DMS153 treated with DMSO at 0.1 percent for 48 hours (cell line): ENCODE measurements at regions not wholly inside any gene's neighbourhood (a gene's known extent, or its start where the extent isn't known, plus 50 kb on each side); places are given as distances from the start of the nearest gene placed in this dataset.

ENCODE experiments used
- DNase-seq: peaks from one replicate; lab custom pipeline; 2025; ENCODE audit not compliant: unreplicated experiment; lab: John Stamatoyannopoulos, UW

GRCh38 chr6:108751851-108752732 lies 96.1 kb upstream of the ARMC2 start:
- no peak for DNase-seq

- DNase-seq: peak; percentile 11
Observed at GRCh38 chr6:108752733-108753590, 95.3 kb upstream of the ARMC2 start.

- DNase-seq: no peak
Observed at GRCh38 chr6:108755257-108756240, 92.7 kb upstream of the ARMC2 start.

GRCh38 chr6:108757357-108757756 lies 90.9 kb upstream of the ARMC2 start:
- DNase-seq: no peak

- no peak for DNase-seq
Observed at GRCh38 chr6:108758884-108759283, 89.3 kb upstream of the ARMC2 start.

GRCh38 chr6:108760126-108761050 lies 87.8 kb upstream of the ARMC2 start:
- DNase-seq: no peak

- no peak for DNase-seq
Observed at GRCh38 chr6:108762394-108762793, 85.8 kb upstream of the ARMC2 start.

- no peak for DNase-seq
Observed at GRCh38 chr6:108763931-108764579, 84.2 kb upstream of the ARMC2 start.

GRCh38 chr6:108764580-108764950 lies 83.7 kb upstream of the ARMC2 start:
- DNase-seq: no peak

- DNase-seq: no peak
Observed at GRCh38 chr6:108765495-108765894, 82.7 kb upstream of the ARMC2 start.

- DNase-seq: no peak
Observed at GRCh38 chr6:108766419-108766818, 81.8 kb upstream of the ARMC2 start.

- no peak for DNase-seq
Observed at GRCh38 chr6:108766886-108767285, 81.3 kb upstream of the ARMC2 start.

GRCh38 chr6:108767418-108768165 lies 80.6 kb upstream of the ARMC2 start:
- no peak for DNase-seq

- DNase-seq: no peak
Observed at GRCh38 chr6:108768166-108768555, 80.1 kb upstream of the ARMC2 start.

GRCh38 chr6:108768792-108769524 lies 79.3 kb upstream of the ARMC2 start:
- DNase-seq: no peak

GRCh38 chr6:108771421-108771820 lies 76.8 kb upstream of the ARMC2 start:
- DNase-seq: no peak

- DNase-seq: no peak
Observed at GRCh38 chr6:108774555-108774954, 73.7 kb upstream of the ARMC2 start.

- DNase-seq: no peak
Observed at GRCh38 chr6:108777536-108777935, 70.7 kb upstream of the ARMC2 start.
